Muscle of leg (tissue), 3 donors: ENCODE measurements at regions not wholly inside any gene's neighbourhood (a gene's known extent, or its start where the extent isn't known, plus 50 kb on each side); places are given as distances from the start of the nearest gene placed in this dataset.
A peak's percentile ranks its signal among the peaks of the same experiment; 100 is the strongest.

Experiments used
- DNase-seq: peaks from one replicate; pipeline ENCODE4 v3.0.0; 2013
- H3K27ac ChIP-seq: one replicate; pipeline ENCODE4 v1.5.1; 2013; ENCODE audit warnings: mild to moderate bottlenecking, low read length, control low read depth
- H3K27me3 ChIP-seq: one replicate; pipeline ENCODE4 v1.6.1; 2013; ENCODE audit warnings: low read length; ENCODE audit not compliant: control insufficient read depth, insufficient read depth
- H3K36me3 ChIP-seq: one replicate; pipeline ENCODE4 v1.6.1; 2013; ENCODE audit warnings: low read length; ENCODE audit not compliant: control insufficient read depth, insufficient read depth
- H3K4me1 ChIP-seq: one replicate; pipeline ENCODE4 v1.6.1; 2013; ENCODE audit warnings: low read length; ENCODE audit not compliant: control insufficient read depth, insufficient read depth
- H3K4me3 ChIP-seq: one replicate; pipeline ENCODE4 v1.5.1; 2013; ENCODE audit warnings: low read length, control low read depth
- H3K9me3 ChIP-seq: replicated peaks from 2 replicates; pipeline ENCODE4 v1.6.1; 2013; ENCODE audit warnings: low read depth, low read length; ENCODE audit not compliant: control insufficient read depth
- WGBS: methylation state at CpG from one replicate; pipeline ENCODE4 v1.1.5; 2013; ENCODE audit warnings: missing lambda C conversion rate; ENCODE audit not compliant: insufficient coverage; 5-methylcytosine and 5-hydroxymethylcytosine counted together

GRCh38 chr11:23997356-23997755, 499.5 kb upstream of the LUZP2 start:
- Histone ChIP-seq H3K27me3 (no peaks in the 10 kb centered on the region), H3K4me3 (no peak overlapping the region), H3K36me3 (no peaks in the 10 kb centered on the region), H3K27ac (no peak overlapping the region), H3K9me3 (peaks cover 5% of the 10 kb centered on the region), H3K4me1 (no peaks in the 10 kb centered on the region)
- DNase-seq, result no peak
- WGBS, result no CpG with 5 or more reads among the region's 1 CpG

- Histone ChIP-seq H3K27ac (no peak overlapping the region), H3K27me3 (no peaks in the 10 kb centered on the region), H3K4me3 (no peak overlapping the region), H3K9me3 (no peaks in the 10 kb centered on the region), H3K36me3 (no peaks in the 10 kb centered on the region), H3K4me1 (no peaks in the 10 kb centered on the region)
- no peak for DNase-seq
Measured at GRCh38 chr11:24005202-24005876, 491.5 kb upstream of the LUZP2 start.

- no peak for DNase-seq
- H3K4me1 ChIP-seq, result no peaks in the 10 kb centered on the region
- no peak overlapping the region for H3K27ac ChIP-seq
- WGBS, result 80% methylated on average over 1 of the region's 3 CpGs
- no peaks in the 10 kb centered on the region for H3K27me3 ChIP-seq
- H3K4me3 ChIP-seq, result no peak overlapping the region
- H3K36me3 ChIP-seq, result no peaks in the 10 kb centered on the region
- H3K9me3 ChIP-seq, result peaks cover 3% of the 10 kb centered on the region
Measured at GRCh38 chr11:24043842-24044241, 453.0 kb upstream of the LUZP2 start.

- no peak for DNase-seq
- no peak overlapping the region for H3K4me3 ChIP-seq
- H3K27ac ChIP-seq, result no peak overlapping the region
- H3K27me3 ChIP-seq, result no peaks in the 10 kb centered on the region
- WGBS, result no CpG with 5 or more reads among the region's 1 CpG
- no peaks in the 10 kb centered on the region for H3K4me1 ChIP-seq
- H3K36me3 ChIP-seq, result no peaks in the 10 kb centered on the region
- peaks cover 3% of the 10 kb centered on the region for H3K9me3 ChIP-seq
Measured at GRCh38 chr11:24046731-24047130, 450.1 kb upstream of the LUZP2 start.

- H3K27ac ChIP-seq, result no peak overlapping the region
- no peak overlapping the region for H3K4me3 ChIP-seq
- no peaks in the 10 kb centered on the region for H3K4me1 ChIP-seq
- no peaks in the 10 kb centered on the region for H3K9me3 ChIP-seq
- no peaks in the 10 kb centered on the region for H3K27me3 ChIP-seq
- DNase-seq, result peak; percentile 43
- H3K36me3 ChIP-seq, result no peaks in the 10 kb centered on the region
Measured at GRCh38 chr11:24056051-24056450, 440.8 kb upstream of the LUZP2 start.

GRCh38 chr11:24060125-24060524, 436.7 kb upstream of the LUZP2 start:
- Histone ChIP-seq H3K4me3 (no peak overlapping the region), H3K4me1 (no peaks in the 10 kb centered on the region), H3K36me3 (no peaks in the 10 kb centered on the region), H3K27ac (no peak overlapping the region), H3K27me3 (no peaks in the 10 kb centered on the region), H3K9me3 (no peaks in the 10 kb centered on the region)
- no CpG with 5 or more reads among the region's 3 CpGs for WGBS
- no peak for DNase-seq

- Histone ChIP-seq H3K4me3 (no peak overlapping the region), H3K9me3 (no peaks in the 10 kb centered on the region), H3K36me3 (no peaks in the 10 kb centered on the region), H3K4me1 (no peaks in the 10 kb centered on the region), H3K27me3 (no peaks in the 10 kb centered on the region), H3K27ac (no peak overlapping the region)
- 40% methylated on average over 3 of the region's 6 CpGs for WGBS
- no peak for DNase-seq
Measured at GRCh38 chr11:24064309-24064903, 432.4 kb upstream of the LUZP2 start.

GRCh38 chr11:24068197-24068596, 428.7 kb upstream of the LUZP2 start:
- no peak overlapping the region for H3K27ac ChIP-seq

GRCh38 chr11:24070435-24070834, 426.4 kb upstream of the LUZP2 start:
- no peak for DNase-seq
- H3K9me3 ChIP-seq, result no peaks in the 10 kb centered on the region
- no peaks in the 10 kb centered on the region for H3K36me3 ChIP-seq
- no peak overlapping the region for H3K4me3 ChIP-seq
- no peak overlapping the region for H3K27ac ChIP-seq
- H3K27me3 ChIP-seq, result no peaks in the 10 kb centered on the region
- H3K4me1 ChIP-seq, result no peaks in the 10 kb centered on the region
- WGBS, result no CpG with 5 or more reads among the region's 3 CpGs

More at GRCh38 chr11:24068197-24068596, 428.7 kb upstream of the LUZP2 start:
- no peaks in the 10 kb centered on the region for H3K4me1 ChIP-seq
- H3K27me3 ChIP-seq, result no peaks in the 10 kb centered on the region
- H3K4me3 ChIP-seq, result no peak overlapping the region
- no peak for DNase-seq
- H3K9me3 ChIP-seq, result no peaks in the 10 kb centered on the region
- WGBS, result no CpG with 5 or more reads among the region's 2 CpGs
- H3K36me3 ChIP-seq, result no peaks in the 10 kb centered on the region

GRCh38 chr11:24078018-24078417, 418.8 kb upstream of the LUZP2 start:
- no peak for DNase-seq
- no peak overlapping the region for H3K4me3 ChIP-seq
- no peaks in the 10 kb centered on the region for H3K9me3 ChIP-seq
- no peaks in the 10 kb centered on the region for H3K4me1 ChIP-seq
- no CpG with 5 or more reads among the region's 3 CpGs for WGBS
- H3K36me3 ChIP-seq, result no peaks in the 10 kb centered on the region
- no peak overlapping the region for H3K27ac ChIP-seq
- H3K27me3 ChIP-seq, result no peaks in the 10 kb centered on the region

- Histone ChIP-seq H3K4me3 (no peak overlapping the region), H3K27ac (no peak overlapping the region), H3K9me3 (no peaks in the 10 kb centered on the region), H3K36me3 (no peaks in the 10 kb centered on the region), H3K4me1 (no peaks in the 10 kb centered on the region), H3K27me3 (no peaks in the 10 kb centered on the region)
- WGBS, result no CpG with 5 or more reads among the region's 1 CpG
- DNase-seq, result no peak
Measured at GRCh38 chr11:24082241-24082640, 414.6 kb upstream of the LUZP2 start.
